ENCODE measurements at regions not wholly inside any gene's neighbourhood (a gene's known extent, or its start where the extent isn't known, plus 50 kb on each side); places are given as distances from the start of the nearest gene placed in this dataset.

DNA sequence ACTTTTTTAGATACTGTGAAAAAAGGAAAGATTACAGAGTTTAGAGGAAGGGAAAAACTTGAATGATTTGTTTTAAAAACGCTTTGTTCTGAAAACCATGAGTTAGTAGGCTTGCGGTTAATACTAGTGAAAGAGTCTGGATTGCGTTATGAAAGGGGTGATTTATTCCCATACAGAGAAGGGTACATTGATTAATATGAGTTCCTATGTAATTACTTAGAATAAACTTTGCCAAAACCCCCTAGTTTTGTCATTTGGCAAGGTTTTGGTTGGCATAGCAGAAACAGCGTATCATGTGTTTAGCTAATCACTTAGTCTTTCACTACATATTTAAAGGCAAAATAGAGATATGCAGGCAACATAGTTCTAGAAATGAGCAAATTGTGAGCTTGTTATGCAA lies 91.2 kb upstream of the POT1 start:
- no peak for DNase-seq

DNA sequence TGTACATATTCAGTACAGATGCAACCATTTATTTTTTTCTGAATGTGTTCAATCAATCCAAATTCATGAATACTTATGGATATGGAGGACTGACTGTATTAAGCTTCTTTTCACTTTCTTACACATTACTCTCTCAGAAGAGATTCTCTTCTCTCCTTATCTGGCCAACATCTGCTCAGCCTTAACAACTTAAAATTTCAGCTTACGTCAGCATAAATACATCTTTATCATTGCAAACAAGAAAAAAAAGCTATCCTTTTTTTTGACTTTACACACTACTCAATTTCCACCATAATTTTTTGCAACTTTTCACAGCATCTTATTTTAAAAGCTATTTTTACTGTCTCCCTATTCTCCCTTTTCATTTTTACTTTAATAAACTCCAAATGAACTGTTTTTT lies 80.9 kb upstream of the POT1 start:
- DNase-seq, result no peak

DNA sequence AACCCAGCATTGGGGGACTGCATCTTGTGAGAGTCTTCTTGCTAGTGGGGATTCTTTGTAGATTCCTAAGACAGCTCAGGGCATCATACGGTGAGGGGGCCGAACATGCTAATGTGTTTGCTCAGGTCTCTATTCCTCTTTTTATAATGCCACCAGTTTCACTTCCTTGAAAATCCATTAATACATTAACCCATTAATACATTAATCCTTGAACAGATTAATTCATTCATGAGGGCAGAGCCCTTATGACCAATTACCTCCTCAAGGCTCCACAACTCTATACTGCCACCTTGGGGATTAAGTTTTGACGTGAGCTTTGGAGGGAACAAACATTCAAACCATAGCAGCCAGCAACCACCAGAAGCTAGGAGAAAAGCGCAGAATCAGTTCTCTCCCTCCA lies 67.2 kb upstream of the POT1 start:
- no peak for DNase-seq

DNA sequence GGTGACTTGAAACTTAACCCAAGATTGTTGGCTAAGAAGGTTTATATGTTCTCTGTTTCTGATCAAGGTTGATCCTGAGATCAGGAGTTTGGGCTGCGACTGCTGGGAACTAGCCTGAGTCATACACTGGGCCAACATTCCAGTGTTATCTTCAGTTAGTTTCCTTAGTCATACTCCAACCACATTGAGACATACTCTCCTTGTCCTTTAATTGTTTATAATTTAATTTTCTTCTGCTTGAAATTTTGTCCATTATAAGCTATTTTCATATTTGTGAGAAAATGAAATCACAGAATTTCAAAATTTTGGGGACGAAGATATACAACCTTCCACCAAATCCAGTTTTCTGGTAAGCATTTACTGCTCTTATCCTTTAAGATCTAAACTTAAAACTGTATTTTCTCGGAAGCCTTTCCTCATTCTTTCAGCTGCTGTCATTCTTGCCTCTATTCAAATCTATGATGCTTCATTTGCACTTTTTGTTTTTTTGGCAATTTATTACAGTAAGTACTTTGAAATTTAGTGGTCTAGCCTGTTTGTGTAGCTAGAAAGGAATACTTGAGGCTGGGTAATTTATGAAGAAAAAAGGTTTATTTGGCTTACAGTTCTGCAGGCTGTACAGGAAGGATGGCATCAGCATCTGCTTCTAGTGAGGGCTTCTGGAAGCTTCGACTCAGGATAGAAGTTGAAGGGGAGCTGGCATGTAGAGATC lies 63.4 kb upstream of the POT1 start:
- no peak for DNase-seq

GRCh38 chr7:124989911-124990310 lies 60.3 kb upstream of the POT1 start:
- DNase-seq, result no peak
